GM12878 (cell line): ENCODE measurements at regions not wholly inside any gene's neighbourhood (a gene's known extent, or its start where the extent isn't known, plus 50 kb on each side); places are given as distances from the start of the nearest gene placed in this dataset.

Experiments
- ATAC-seq: fragments of 200-7000 bp; cut with Tn5 transposase; 3 replicates; pipeline ENCODE4 v1.9.1; 2020; ENCODE audit warnings: mild to moderate bottlenecking, moderate library complexity
- BruUV-seq: library from RNA; stranded (reverse); fragments of 400-500 nt; replicated peaks from 2 replicates; lab custom pipeline; 2021; lab: Mats Ljungman, UMichigan
- CTCF ChIA-PET: fragments of 300-600 bp; sonication (Branson Sonifier 250); formaldehyde crosslinking; extraction: SDS; loops from one replicate; lab custom pipeline; 2021; ENCODE audit warnings: inconsistent platforms; lab: Yijun Ruan, JAX
- POLR2A ChIA-PET: fragments of 350-600 bp; formaldehyde crosslinking; extraction: SDS; loops from one replicate; lab custom pipeline; 2021; ENCODE audit warnings: inconsistent platforms; lab: Charles Lee
- RAD21 ChIA-PET: fragments of 300-600 bp; sonication (Branson Sonifier 250); formaldehyde crosslinking; loops from one replicate; lab custom pipeline; 2023; ENCODE audit warnings: antibody characterized with exemption; ENCODE audit not compliant: unreplicated experiment; lab: Charles Lee
- SMC1A ChIA-PET: fragments of 300-600 bp; sonication (Branson Sonifier 250); formaldehyde crosslinking; loops from one replicate; lab custom pipeline; 2023; ENCODE audit not compliant: unreplicated experiment, uncharacterized antibody; lab: Charles Lee
- DNase-seq: peaks from one replicate; pipeline ENCODE4 v3.0.0-alpha.2; 2011; ENCODE audit warnings: low read depth, low spot score
- FAIRE-seq: peaks from 3 replicates; lab custom pipeline; 2011; peaks lifted over from hg19 to GRCh38; lab: Jason Lieb, UNC
- H2AFZ ChIP-seq: 2 replicates; pipeline ENCODE4 v1.6.0; 2011; ENCODE audit warnings: low read depth, low read length, control low read depth; ENCODE audit not compliant: control insufficient read depth
- H3K27ac ChIP-seq: 2 replicates; pipeline ENCODE4 v1.5.1; 2011; ENCODE audit warnings: control low read depth; ENCODE audit not compliant: control insufficient read depth, insufficient read depth
- H3K27me3 ChIP-seq, 2 experiments: replicated peaks in 1 of 2; 2 replicates each; pipeline versions ENCODE4 v1.6.0 to v1.6.1; 2011; ENCODE audit warnings: low read length in 1 of 2; ENCODE audit not compliant: control insufficient read depth in 2 of 2, insufficient read depth in 2 of 2
- H3K36me3 ChIP-seq, 2 experiments: 2 replicates each; pipeline ENCODE4 v1.5.1; 2011; ENCODE audit warnings: low read length in 1 of 2; ENCODE audit not compliant: control insufficient read depth in 2 of 2, insufficient read depth in 2 of 2
- H3K4me1 ChIP-seq: 2 replicates; pipeline ENCODE4 v1.6.1; 2011; ENCODE audit warnings: mild to moderate bottlenecking, low read length, moderate library complexity, mixed read lengths; ENCODE audit not compliant: control insufficient read depth, insufficient read depth
- H3K4me2 ChIP-seq: 2 replicates; pipeline ENCODE4 v1.6.0; 2011; ENCODE audit warnings: control low read depth; ENCODE audit not compliant: control insufficient read depth, insufficient read depth
- H3K4me3 ChIP-seq: fragments of 200-600 bp; sonication (generic); 2 replicates; pipeline ENCODE4 v1.5.1; 2016
- H3K79me2 ChIP-seq: 2 replicates; pipeline ENCODE4 v1.6.0; 2011; ENCODE audit warnings: low read length; ENCODE audit not compliant: control insufficient read depth, insufficient read depth
- H3K9ac ChIP-seq: 2 replicates; pipeline ENCODE4 v1.8.0; 2011; ENCODE audit warnings: low read length, control low read depth, mixed read lengths; ENCODE audit not compliant: control insufficient read depth, insufficient read depth
- H3K9me3 ChIP-seq: replicated peaks from 3 replicates; pipeline ENCODE4 v1.5.1; 2011; ENCODE audit warnings: mild to moderate bottlenecking, low read length; ENCODE audit not compliant: control insufficient read depth, insufficient read depth
- H4K20me1 ChIP-seq: 2 replicates; pipeline ENCODE4 v1.6.0; 2011; ENCODE audit not compliant: control insufficient read depth, insufficient read depth
- BHLHE40 ChIP-seq, 2 experiments: fragments of 450-650 bp in 1 of 2; IDR thresholded peaks; 2 replicates each; pipeline ENCODE4 v1.6.1; 2011 to 2017; ENCODE audit warnings: low read depth in 2 of 2, borderline replicate concordance in 1 of 2, improper control_type of control experiment in 1 of 2, low read length in 1 of 2, mild to moderate bottlenecking in 1 of 2
- CBX5 ChIP-seq: sonication (generic); IDR thresholded peaks from 2 replicates; pipeline ENCODE4 v1.6.1; 2016; ENCODE audit warnings: low read depth, moderate library complexity, mild to moderate bottlenecking, inconsistent platforms
- NFXL1 ChIP-seq: fragments of 450-650 bp; IDR thresholded peaks from 2 replicates; pipeline ENCODE4 v1.6.1; 2017; ENCODE audit warnings: antibody characterized with exemption, mild to moderate bottlenecking, borderline replicate concordance
- PAX5 ChIP-seq: IDR thresholded peaks from 2 replicates; pipeline ENCODE4 v1.6.1; 2011; ENCODE audit warnings: low read depth, low read length, borderline replicate concordance
- RELA ChIP-seq: fragments of 450-650 bp; IDR thresholded peaks from 2 replicates; pipeline ENCODE4 v1.8.0; 2014; ENCODE audit warnings: borderline replicate concordance; ENCODE audit not compliant: partially characterized antibody
- SMAD1 ChIP-seq: fragments of 450-650 bp; IDR thresholded peaks from 2 replicates; pipeline ENCODE4 v1.6.1; 2018; ENCODE audit warnings: mild to moderate bottlenecking, low read depth; ENCODE audit not compliant: partially characterized antibody
- TCF3 ChIP-seq: IDR thresholded peaks from 2 replicates; pipeline ENCODE4 v1.6.1; 2012; ENCODE audit warnings: low read depth, mild to moderate bottlenecking, low read length, borderline replicate concordance; ENCODE audit not compliant: insufficient read depth
- WRNIP1 ChIP-seq: IDR thresholded peaks from 2 replicates; pipeline ENCODE4 v1.6.1; 2011; ENCODE audit warnings: low read depth, low read length, improper control_type of control experiment, borderline replicate concordance
- YBX1 ChIP-seq: fragments of 450-650 bp; IDR thresholded peaks from 2 replicates; pipeline ENCODE4 v1.6.1; 2016; ENCODE audit warnings: antibody characterized with exemption
- WGBS: methylation state at CpG from one replicate; pipeline ENCODE4 v1.1.6; 2016; ENCODE audit warnings: low lambda C conversion rate; ENCODE audit not compliant: insufficient replicate concordance, insufficient coverage; ENCODE audit errors: missing lambda C conversion rate; 5-methylcytosine and 5-hydroxymethylcytosine counted together
- in situ Hi-C: fragments of 300-500 bp; cut with MboI; formaldehyde crosslinking; loops from 9 replicates; pipeline ENCODE4 v1.14.3; 2018; ENCODE audit warnings: mixed read lengths
- intact Hi-C: fragments of 100-400 bp; cut with micrococcal nuclease; formaldehyde crosslinking; loops from one replicate; pipeline ENCODE4 v1.14.2; 2022; ENCODE audit not compliant: unreplicated experiment
- TF ChIP-seq, protein P1 (sequence below): fragments of 450-650 bp; formaldehyde crosslinking; IDR thresholded peaks from 2 replicates; pipeline ENCODE4 v1.4.0; 2020; ENCODE audit warnings: mild to moderate bottlenecking, moderate library complexity
- TF ChIP-seq, protein P2 (sequence below): fragments of 450-650 bp; formaldehyde crosslinking; IDR thresholded peaks from 2 replicates; pipeline ENCODE4 v1.5.0; 2022; ENCODE audit warnings: mild to moderate bottlenecking, missing genetic modification characterization
- TF ChIP-seq, protein P3 (sequence below): fragments of 450-650 bp; formaldehyde crosslinking; IDR thresholded peaks from 2 replicates; pipeline ENCODE4 v1.4.0; 2022; ENCODE audit warnings: mild to moderate bottlenecking, moderate library complexity
- TF ChIP-seq, protein P4 (sequence below): IDR thresholded peaks from 2 replicates; pipeline ENCODE4 v1.6.1; 2012; ENCODE audit warnings: low read depth, low read length, improper control_type of control experiment

DNA sequence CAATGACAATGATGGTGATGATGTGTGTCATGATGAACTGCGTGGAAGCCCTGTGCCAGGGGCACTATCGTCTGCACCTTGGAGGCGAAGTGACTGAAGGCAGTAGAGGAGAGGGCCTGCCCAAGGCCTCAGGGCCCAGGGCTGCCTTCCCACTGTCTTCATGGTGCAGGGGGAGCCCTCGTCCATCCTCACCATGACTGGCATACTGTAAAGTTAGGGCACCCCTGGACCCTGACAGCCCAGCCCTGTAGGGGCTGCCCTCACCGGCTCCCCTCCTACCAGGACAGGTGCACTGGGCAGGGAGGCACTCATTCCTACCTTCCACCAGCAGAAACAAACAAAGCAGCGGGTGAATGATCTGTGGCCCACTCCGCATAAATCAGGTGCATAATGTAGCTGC, 156.9 kb upstream of the C1orf174 start:
- H3K79me2 ChIP-seq = no peaks in the 10 kb centered on the region
- H3K4me1 ChIP-seq = no peaks in the 10 kb centered on the region
- no peak overlapping the region for H3K27ac ChIP-seq
- DNase-seq (no peak), FAIRE-seq (no peak), ATAC-seq (no peak)
- SMC1A ChIA-PET = interaction anchor here (1.0 kb wide), 1 partner anchor 20 kb away, joined by 3 read pairs; no protein-coding TSS in a partner anchor
- POLR2A ChIA-PET = no interaction called here
- WGBS = 61% methylated on average over 7 of the region's 7 CpGs
- no peak overlapping the region for H3K9ac ChIP-seq
- no peaks in the 10 kb centered on the region for H3K36me3 ChIP-seq
- BruUV-seq = no TSS peak
- no peak overlapping the region for H2AFZ ChIP-seq
- no peak overlapping the region for H3K4me2 ChIP-seq
- H3K4me3 ChIP-seq = no peak overlapping the region
- H3K9me3 ChIP-seq = no peaks in the 10 kb centered on the region; the same call in 2 of the 3 replicates
- in situ Hi-C loops = no loop called here
- H3K27me3 ChIP-seq = no peaks in the 10 kb centered on the region
- CTCF ChIA-PET = no interaction called here
- no peaks in the 10 kb centered on the region for H4K20me1 ChIP-seq
- RAD21 ChIA-PET = no interaction called here
- intact Hi-C loops = no loop called here
- no peak for TF ChIP-seq YBX1
- TF ChIP-seq PAX5 = no peak
- no peak for TF ChIP-seq WRNIP1
- TF ChIP-seq, protein P1, sequence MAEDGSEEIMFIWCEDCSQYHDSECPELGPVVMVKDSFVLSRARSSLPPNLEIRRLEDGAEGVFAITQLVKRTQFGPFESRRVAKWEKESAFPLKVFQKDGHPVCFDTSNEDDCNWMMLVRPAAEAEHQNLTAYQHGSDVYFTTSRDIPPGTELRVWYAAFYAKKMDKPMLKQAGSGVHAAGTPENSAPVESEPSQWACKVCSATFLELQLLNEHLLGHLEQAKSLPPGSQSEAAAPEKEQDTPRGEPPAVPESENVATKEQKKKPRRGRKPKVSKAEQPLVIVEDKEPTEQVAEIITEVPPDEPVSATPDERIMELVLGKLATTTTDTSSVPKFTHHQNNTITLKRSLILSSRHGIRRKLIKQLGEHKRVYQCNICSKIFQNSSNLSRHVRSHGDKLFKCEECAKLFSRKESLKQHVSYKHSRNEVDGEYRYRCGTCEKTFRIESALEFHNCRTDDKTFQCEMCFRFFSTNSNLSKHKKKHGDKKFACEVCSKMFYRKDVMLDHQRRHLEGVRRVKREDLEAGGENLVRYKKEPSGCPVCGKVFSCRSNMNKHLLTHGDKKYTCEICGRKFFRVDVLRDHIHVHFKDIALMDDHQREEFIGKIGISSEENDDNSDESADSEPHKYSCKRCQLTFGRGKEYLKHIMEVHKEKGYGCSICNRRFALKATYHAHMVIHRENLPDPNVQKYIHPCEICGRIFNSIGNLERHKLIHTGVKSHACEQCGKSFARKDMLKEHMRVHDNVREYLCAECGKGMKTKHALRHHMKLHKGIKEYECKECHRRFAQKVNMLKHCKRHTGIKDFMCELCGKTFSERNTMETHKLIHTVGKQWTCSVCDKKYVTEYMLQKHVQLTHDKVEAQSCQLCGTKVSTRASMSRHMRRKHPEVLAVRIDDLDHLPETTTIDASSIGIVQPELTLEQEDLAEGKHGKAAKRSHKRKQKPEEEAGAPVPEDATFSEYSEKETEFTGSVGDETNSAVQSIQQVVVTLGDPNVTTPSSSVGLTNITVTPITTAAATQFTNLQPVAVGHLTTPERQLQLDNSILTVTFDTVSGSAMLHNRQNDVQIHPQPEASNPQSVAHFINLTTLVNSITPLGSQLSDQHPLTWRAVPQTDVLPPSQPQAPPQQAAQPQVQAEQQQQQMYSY (CRISPR knock-in tag) = no peak
- no peak for TF ChIP-seq BHLHE40 (IDR thresholded peaks at IDR 0.05; ENCODE audit: borderline replicate concordance in 1 of 2, low read depth in 2 of 2, low read length in 1 of 2)
- TF ChIP-seq, protein P2, sequence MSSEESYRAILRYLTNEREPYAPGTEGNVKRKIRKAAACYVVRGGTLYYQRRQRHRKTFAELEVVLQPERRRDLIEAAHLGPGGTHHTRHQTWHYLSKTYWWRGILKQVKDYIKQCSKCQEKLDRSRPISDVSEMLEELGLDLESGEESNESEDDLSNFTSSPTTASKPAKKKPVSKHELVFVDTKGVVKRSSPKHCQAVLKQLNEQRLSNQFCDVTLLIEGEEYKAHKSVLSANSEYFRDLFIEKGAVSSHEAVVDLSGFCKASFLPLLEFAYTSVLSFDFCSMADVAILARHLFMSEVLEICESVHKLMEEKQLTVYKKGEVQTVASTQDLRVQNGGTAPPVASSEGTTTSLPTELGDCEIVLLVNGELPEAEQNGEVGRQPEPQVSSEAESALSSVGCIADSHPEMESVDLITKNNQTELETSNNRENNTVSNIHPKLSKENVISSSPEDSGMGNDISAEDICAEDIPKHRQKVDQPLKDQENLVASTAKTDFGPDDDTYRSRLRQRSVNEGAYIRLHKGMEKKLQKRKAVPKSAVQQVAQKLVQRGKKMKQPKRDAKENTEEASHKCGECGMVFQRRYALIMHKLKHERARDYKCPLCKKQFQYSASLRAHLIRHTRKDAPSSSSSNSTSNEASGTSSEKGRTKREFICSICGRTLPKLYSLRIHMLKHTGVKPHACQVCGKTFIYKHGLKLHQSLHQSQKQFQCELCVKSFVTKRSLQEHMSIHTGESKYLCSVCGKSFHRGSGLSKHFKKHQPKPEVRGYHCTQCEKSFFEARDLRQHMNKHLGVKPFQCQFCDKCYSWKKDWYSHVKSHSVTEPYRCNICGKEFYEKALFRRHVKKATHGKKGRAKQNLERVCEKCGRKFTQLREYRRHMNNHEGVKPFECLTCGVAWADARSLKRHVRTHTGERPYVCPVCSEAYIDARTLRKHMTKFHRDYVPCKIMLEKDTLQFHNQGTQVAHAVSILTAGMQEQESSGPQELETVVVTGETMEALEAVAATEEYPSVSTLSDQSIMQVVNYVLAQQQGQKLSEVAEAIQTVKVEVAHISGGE (CRISPR knock-in tag) = no peak
- no peak for TF ChIP-seq CBX5
- no peak for TF ChIP-seq RELA
- TF ChIP-seq, protein P3, sequence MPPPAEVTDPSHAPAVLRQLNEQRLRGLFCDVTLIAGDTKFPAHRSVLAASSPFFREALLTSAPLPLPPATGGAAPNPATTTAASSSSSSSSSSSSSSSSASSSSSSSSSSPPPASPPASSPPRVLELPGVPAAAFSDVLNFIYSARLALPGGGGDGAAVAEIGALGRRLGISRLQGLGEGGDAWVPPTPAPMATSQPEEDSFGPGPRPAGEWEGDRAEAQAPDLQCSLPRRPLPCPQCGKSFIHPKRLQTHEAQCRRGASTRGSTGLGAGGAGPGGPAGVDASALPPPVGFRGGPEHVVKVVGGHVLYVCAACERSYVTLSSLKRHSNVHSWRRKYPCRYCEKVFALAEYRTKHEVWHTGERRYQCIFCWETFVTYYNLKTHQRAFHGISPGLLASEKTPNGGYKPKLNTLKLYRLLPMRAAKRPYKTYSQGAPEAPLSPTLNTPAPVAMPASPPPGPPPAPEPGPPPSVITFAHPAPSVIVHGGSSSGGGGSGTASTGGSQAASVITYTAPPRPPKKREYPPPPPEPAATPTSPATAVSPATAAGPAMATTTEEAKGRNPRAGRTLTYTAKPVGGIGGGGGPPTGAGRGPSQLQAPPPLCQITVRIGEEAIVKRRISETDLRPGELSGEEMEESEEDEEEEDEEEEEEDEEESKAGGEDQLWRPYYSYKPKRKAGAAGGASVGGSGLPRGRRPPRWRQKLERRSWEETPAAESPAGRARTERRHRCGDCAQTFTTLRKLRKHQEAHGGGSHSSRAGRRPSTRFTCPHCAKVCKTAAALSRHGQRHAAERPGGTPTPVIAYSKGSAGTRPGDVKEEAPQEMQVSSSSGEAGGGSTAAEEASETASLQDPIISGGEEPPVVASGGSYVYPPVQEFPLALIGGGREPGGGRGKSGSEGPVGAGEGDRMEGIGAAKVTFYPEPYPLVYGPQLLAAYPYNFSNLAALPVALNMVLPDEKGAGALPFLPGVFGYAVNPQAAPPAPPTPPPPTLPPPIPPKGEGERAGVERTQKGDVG = no peak
- TF ChIP-seq, protein P4, sequence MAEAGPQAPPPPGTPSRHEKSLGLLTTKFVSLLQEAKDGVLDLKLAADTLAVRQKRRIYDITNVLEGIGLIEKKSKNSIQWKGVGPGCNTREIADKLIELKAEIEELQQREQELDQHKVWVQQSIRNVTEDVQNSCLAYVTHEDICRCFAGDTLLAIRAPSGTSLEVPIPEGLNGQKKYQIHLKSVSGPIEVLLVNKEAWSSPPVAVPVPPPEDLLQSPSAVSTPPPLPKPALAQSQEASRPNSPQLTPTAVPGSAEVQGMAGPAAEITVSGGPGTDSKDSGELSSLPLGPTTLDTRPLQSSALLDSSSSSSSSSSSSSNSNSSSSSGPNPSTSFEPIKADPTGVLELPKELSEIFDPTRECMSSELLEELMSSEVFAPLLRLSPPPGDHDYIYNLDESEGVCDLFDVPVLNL = no peak
- no peak for TF ChIP-seq TCF3
- TF ChIP-seq SMAD1 = no peak
- no peak for TF ChIP-seq NFXL1
